Esophagus squamous epithelium (tissue), 5 donors: ENCODE measurements at regions not wholly inside any gene's neighbourhood (a gene's known extent, or its start where the extent isn't known, plus 50 kb on each side); places are given as distances from the start of the nearest gene placed in this dataset.
"Not testable (repeated sequence)": the region's sequence is repeated elsewhere in the genome, so short reads cannot be mapped to it uniquely, and the experiment has no call there.

ENCODE experiments used
- DNase-seq: peaks from one replicate; lab custom pipeline; 2025; lab: John Stamatoyannopoulos, UW
- H3K27ac ChIP-seq, 4 donors: fragments of 200-600 bp; sonication (generic); one replicate each; pipeline ENCODE4 v1.5.1; 2016 to 2019; ENCODE audit warnings: mild to moderate bottlenecking in 1 of 4
- H3K27me3 ChIP-seq, 4 donors: fragments of 200-600 bp; sonication (generic); 1 replicate in 3 of 4; 2 replicates in 1 of 4; pipeline versions ENCODE4 v1.5.1 to v1.6.0; 2017 to 2021; ENCODE audit warnings: antibody characterized with exemption in 1 of 4
- H3K36me3 ChIP-seq, 3 donors: fragments of 200-600 bp; sonication (generic); one replicate each; pipeline ENCODE4 v1.5.1; 2016 to 2019
- H3K4me1 ChIP-seq, 3 donors: fragments of 200-600 bp; sonication (generic); one replicate each; pipeline ENCODE4 v1.5.1; 2017 to 2019
- H3K4me3 ChIP-seq, 4 donors: fragments of 200-600 bp; sonication (generic); 1 replicate in 3 of 4; 2 replicates in 1 of 4; pipeline ENCODE4 v1.5.1; 2016 to 2019; ENCODE audit warnings: mild to moderate bottlenecking in 2 of 4, moderate library complexity in 1 of 4
- H3K9me3 ChIP-seq, 3 donors: fragments of 200-600 bp; sonication (generic); one replicate each; pipeline ENCODE4 v1.5.1; 2016 to 2019
- POLR2A ChIP-seq, 4 donors: fragments of 450-650 bp; IDR thresholded peaks; one replicate each; pipeline ENCODE4 v1.6.1; 2017; ENCODE audit warnings: antibody characterized with exemption in 4 of 4, mild to moderate bottlenecking in 4 of 4, moderate library complexity in 3 of 4
- WGBS, 2 donors: methylation state at CpG; one replicate each; pipeline ENCODE4 v1.1.5; 2018; 5-methylcytosine and 5-hydroxymethylcytosine counted together
- intact Hi-C: fragments of 100-400 bp; cut with DNase I; formaldehyde crosslinking; loops from one replicate; pipeline ENCODE4 v1.15.0; 2022
- TF ChIP-seq, protein P1 (sequence below), 6 experiments: fragments of 450-650 bp in 4 of 6; fragments of 200-600 bp in 2 of 6; sonication (generic) in 2 of 6; IDR thresholded peaks; one replicate each; pipeline ENCODE4 v1.5.1; 2016 to 2019; ENCODE audit warnings: antibody characterized with exemption in 6 of 6, mild to moderate bottlenecking in 4 of 6, moderate library complexity in 4 of 6
- donor health status: DM: yes; HTN: yes; CAD: no.

DNA sequence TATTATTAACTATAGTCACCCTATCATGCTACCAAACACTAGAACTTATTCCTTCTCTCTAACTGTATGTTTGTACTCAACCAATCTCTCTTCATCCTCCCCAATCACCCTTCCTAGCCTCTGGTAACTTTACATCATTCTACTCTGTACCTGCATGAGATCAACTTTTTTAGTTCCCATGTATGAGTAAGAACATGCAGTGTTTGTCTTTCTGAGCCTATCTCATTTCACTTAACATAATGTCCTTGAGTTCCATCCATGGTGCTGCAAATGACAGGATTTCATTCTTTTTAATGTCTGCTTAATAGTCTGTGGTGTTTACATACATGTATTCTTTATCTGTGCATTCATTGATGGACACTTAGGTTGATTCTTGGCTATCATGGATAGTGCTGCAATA lies 108.9 kb upstream of the RFX8 start:
- intact Hi-C loops: no loop called here

GRCh38 chr2:101581675-101582299 lies 106.9 kb upstream of the RFX8 start:
- H3K36me3 ChIP-seq: no peaks in the 10 kb centered on the region
- intact Hi-C loops: no loop called here
- H3K4me1 ChIP-seq: no peaks in the 10 kb centered on the region
- no peak overlapping the region for H3K4me3 ChIP-seq
- no peaks in the 10 kb centered on the region for H3K27me3 ChIP-seq
- no peak for DNase-seq
- no peak overlapping the region for H3K27ac ChIP-seq
- no peak for TF ChIP-seq POLR2A (IDR thresholded peaks at IDR 0.05)
- TF ChIP-seq, protein P1, sequence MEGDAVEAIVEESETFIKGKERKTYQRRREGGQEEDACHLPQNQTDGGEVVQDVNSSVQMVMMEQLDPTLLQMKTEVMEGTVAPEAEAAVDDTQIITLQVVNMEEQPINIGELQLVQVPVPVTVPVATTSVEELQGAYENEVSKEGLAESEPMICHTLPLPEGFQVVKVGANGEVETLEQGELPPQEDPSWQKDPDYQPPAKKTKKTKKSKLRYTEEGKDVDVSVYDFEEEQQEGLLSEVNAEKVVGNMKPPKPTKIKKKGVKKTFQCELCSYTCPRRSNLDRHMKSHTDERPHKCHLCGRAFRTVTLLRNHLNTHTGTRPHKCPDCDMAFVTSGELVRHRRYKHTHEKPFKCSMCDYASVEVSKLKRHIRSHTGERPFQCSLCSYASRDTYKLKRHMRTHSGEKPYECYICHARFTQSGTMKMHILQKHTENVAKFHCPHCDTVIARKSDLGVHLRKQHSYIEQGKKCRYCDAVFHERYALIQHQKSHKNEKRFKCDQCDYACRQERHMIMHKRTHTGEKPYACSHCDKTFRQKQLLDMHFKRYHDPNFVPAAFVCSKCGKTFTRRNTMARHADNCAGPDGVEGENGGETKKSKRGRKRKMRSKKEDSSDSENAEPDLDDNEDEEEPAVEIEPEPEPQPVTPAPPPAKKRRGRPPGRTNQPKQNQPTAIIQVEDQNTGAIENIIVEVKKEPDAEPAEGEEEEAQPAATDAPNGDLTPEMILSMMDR (IDR thresholded peaks at IDR 0.05): no peak
- H3K9me3 ChIP-seq: no peaks in the 10 kb centered on the region
- 84 to 92% methylated on average over 7 of the region's 7 CpGs for WGBS, 2 donors

More for the DNA sequence above, 108.9 kb upstream of the RFX8 start:
- H3K9me3 ChIP-seq: peaks cover 0 to 4% (median 0%) of the 10 kb centered on the region in 3 donors
- no peak for TF ChIP-seq POLR2A (IDR thresholded peaks at IDR 0.05)
- TF ChIP-seq, protein P1 (IDR thresholded peaks at IDR 0.05): no peak
- no peak overlapping the region for H3K4me3 ChIP-seq
- H3K36me3 ChIP-seq: no peaks in the 10 kb centered on the region
- DNase-seq: no peak
- H3K27me3 ChIP-seq: no peaks in the 10 kb centered on the region
- H3K27ac ChIP-seq: no peak overlapping the region
- no peaks in the 10 kb centered on the region for H3K4me1 ChIP-seq

DNA sequence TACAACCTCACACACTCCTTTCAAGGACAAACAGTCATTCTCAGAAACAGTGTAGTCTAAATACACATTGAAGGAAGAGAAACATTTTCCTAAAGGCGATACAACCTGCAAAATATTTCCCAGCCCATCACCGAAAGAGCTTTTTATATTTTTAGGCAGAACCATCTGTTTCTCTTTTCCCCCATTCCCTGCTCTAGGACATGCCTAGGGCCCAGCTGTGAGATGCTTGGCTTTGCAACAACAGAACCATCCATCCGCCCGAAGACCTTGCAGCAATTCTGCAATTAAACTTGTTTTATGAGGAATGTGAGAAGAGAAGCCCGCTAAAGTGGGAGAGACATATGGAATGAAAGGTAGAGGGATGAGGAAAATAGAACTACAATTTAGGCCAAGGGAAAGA lies 105.6 kb upstream of the RFX8 start:
- intact Hi-C loops: no loop called here
- no peak for DNase-seq
- Histone ChIP-seq H3K9me3 (no peaks in the 10 kb centered on the region), H3K27ac (no peak overlapping the region), H3K4me3 (no peak overlapping the region), H3K27me3 (no peaks in the 10 kb centered on the region), H3K4me1 (no peaks in the 10 kb centered on the region), H3K36me3 (no peaks in the 10 kb centered on the region)
- no peak for TF ChIP-seq POLR2A (IDR thresholded peaks at IDR 0.05)
- TF ChIP-seq, protein P1 (IDR thresholded peaks at IDR 0.05): no peak
- WGBS, 2 donors: 93 to 94% methylated on average over 5 of the region's 5 CpGs

DNA sequence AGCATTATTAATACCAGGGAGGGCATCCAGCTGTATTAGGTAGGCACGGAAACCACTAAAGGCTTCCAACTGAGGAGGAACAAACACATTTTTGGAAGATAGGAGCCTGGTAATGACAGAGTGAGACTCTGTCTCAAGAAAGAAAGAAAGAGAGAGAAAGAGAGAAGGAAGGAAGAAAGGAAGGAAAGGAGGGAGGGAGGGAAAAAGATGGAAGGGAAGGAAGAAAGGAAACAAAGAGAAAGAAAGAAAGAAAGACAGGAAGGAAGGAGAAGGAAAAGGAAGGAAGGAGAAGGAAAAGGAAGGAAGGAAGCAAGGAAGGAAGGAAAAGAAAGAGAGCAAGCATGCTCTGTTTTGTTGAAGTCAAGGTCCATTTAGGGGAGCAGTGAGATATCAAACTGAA lies 103.8 kb upstream of the RFX8 start:
- no peak overlapping the region for H3K4me3 ChIP-seq
- no peak overlapping the region for H3K27ac ChIP-seq
- H3K4me1 ChIP-seq: no peaks in the 10 kb centered on the region
- intact Hi-C loops: no loop called here
- no peaks in the 10 kb centered on the region for H3K27me3 ChIP-seq
- DNase-seq: no peak
- TF ChIP-seq, protein P1 (IDR thresholded peaks at IDR 0.05): no peak
- TF ChIP-seq POLR2A (IDR thresholded peaks at IDR 0.05): no peak
- no peaks in the 10 kb centered on the region for H3K9me3 ChIP-seq
- H3K36me3 ChIP-seq: no peaks in the 10 kb centered on the region
- WGBS, 2 donors: 88 to 93% methylated on average over 1 of the region's 1 CpG

DNA sequence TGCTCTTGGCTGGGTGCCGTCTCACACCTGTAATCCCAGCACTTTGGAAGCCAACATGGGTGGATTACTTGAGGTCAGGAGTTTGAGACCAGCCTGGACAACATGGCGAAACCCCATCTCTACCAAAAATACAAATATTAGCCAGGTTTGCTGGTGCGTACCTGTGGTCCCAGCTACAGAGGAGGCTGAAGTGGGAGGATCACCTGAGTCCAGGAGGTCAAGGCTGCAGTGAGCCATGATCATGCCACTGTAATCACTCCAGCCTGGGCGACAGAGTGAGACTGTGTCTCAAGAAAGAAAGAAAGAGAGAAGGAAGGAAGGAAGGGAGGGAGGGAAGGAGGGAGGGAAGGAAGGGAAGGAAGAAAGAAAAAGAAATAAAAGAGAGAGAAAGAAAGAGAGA lies 103.2 kb upstream of the RFX8 start:
- 87 to 88% methylated on average over 2 to 3 of the region's 4 CpGs for WGBS, 2 donors
- H3K36me3 ChIP-seq, H3K27ac ChIP-seq, DNase-seq, H3K9me3 ChIP-seq, intact Hi-C loops, H3K4me3 ChIP-seq, H3K27me3 ChIP-seq, H3K4me1 ChIP-seq: not testable (repeated sequence)

GRCh38 chr2:101577173-101577572 lies 102.3 kb upstream of the RFX8 start:
- H3K27me3 ChIP-seq: no peaks in the 10 kb centered on the region
- H3K9me3 ChIP-seq: no peaks in the 10 kb centered on the region
- H3K4me1 ChIP-seq: no peaks in the 10 kb centered on the region
- H3K4me3 ChIP-seq: no peak overlapping the region
- intact Hi-C loops: no loop called here
- WGBS, 2 donors: 38 to 41% methylated on average over 2 of the region's 2 CpGs
- H3K27ac ChIP-seq: no peak overlapping the region
- H3K36me3 ChIP-seq: no peaks in the 10 kb centered on the region
- TF ChIP-seq, protein P1 (IDR thresholded peaks at IDR 0.05): no peak
- TF ChIP-seq POLR2A (IDR thresholded peaks at IDR 0.05): no peak
- DNase-seq: no peak
